ENCODE measurements at regions not wholly inside any gene's neighbourhood (a gene's known extent, or its start where the extent isn't known, plus 50 kb on each side); places are given as distances from the start of the nearest gene placed in this dataset.

DNA sequence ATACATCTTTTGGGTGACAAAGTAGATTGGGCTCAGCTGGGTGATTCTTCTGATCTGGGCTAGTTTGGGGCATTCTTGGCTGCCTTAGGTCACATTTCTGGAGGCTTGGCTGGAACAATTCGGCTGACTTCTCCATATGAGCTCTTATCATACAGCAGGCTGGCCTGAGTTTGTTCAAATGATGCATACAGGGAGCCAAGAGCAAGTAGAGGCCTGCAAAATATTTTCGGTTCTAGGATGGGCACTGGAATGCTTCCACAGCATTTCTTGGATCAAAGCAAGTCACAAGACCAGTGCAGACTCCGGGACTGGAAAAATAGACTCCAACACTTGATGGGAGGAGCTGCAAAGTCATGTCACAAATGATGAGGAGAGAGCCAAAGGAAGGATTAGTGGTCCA is 98.4 kb downstream of the SCG2 start:
- DNase-seq (ENCODE audit: extremely low read depth, low read depth, low spot score), result no peak

DNA sequence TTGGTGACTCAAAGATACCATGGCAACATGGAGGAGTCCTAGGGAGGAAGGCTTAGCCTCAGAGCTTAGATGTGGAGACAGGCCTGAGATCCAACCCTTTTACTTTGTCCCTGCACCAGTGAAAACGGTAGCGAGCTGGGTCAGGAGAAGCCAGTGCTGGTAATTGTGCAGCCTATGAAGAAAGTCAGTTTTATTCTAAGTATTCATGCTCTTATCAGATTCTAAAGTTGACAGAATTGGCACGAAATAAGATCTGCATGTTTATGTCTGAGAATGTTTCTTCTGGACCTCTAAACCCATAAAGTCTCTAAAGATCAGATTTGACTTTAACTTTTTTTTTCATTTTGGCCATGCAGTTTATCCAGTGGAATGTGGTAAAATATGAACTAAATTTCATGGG is 93.8 kb downstream of the SCG2 start:
- DNase-seq (ENCODE audit: extremely low read depth, low read depth, low spot score), result no peak

DNA sequence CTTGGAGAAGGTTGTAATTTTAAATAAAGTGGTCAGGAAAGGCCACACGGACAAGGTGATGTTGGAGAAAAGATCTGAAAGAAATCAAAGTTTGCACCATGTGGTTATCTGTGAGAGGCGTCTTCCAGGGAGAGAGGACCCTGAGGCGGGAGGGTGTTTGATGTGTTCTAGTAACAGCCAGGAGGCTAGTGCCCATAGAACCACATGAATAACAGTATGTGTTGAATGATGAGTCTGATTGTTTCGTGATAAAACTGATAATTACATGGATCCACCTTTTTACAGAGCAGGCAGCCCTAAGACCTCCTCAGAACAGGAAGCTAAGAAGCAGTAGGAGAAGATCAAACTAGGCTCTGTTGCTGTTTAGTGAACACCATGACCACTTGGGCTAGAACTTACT is 91.4 kb downstream of the SCG2 start:
- DNase-seq (ENCODE audit: extremely low read depth, low read depth, low spot score), result no peak

DNA sequence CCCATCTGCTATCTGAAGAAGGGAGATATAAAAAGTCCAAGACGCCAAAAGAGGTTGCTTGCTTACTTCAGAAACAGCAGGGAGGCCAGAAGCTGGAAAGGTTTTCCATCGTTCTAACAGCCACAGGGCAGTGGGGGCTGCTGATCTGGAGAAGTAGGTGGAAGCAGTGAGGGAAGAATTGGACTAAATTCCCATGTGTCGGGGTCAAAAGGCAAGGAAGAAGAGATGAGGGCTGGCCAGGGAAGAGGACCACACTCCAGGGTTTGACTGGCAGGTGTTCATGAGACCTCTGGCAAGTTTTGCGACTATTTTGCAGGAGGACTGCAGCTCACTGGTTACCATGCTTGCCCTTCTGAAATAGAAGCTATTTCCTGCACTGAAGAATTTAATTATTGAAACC is 91.0 kb downstream of the SCG2 start:
- DNase-seq (ENCODE audit: extremely low read depth, low read depth, low spot score), result no peak

DNA sequence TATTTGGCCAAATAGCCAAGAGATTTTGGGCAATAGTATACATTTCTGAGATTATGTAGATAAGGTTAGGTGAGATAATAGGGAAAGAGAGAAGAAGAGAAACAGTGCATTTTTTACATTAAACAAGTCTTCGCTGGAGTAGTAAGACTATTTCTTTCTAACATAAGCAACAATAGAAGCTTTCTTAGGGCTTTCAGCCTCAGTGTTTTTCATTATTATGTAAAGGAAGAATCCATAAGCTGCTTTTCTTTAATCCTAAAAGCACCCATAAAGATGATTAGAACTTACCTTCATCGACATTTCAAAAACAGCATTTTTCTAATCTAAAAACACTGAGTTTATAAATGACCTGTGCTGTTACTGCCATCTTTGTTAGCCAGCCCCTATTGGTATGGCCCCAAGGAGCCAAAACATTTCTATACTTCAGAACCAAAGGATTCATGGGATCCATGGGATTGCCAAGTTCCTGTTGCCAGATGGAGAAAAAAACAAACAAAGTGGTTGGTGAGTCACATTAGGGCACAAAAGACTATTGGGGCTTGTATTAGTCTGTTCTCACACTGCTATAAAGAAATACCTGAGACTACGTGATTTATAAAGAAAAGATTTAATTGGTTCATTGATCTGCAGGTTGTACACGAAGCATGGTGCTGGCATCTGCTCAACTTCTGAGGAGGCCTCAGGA is 88.2 kb downstream of the SCG2 start:
- DNase-seq (ENCODE audit: extremely low read depth, low read depth, low spot score), result no peak

DNA sequence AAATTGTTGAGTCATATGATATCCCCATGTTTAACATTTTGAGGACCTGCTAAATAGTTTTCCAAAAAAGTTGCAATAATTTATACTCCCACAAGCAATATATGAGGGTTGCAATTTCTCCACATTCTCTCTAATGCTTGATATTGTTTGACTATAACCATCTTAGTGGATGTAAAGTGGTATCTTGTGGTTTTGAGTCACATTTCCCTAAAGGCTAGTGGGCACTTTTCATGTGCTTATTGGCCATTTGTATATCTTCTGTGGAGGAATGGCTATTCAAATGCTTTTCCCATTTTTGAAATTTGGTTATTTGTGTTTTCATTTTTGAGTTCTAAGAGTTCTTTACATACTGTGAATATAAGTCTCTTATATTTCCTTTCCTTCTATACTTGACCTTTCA is 82.7 kb downstream of the SCG2 start:
- no peak for DNase-seq (ENCODE audit: extremely low read depth, low read depth, low spot score)

DNA sequence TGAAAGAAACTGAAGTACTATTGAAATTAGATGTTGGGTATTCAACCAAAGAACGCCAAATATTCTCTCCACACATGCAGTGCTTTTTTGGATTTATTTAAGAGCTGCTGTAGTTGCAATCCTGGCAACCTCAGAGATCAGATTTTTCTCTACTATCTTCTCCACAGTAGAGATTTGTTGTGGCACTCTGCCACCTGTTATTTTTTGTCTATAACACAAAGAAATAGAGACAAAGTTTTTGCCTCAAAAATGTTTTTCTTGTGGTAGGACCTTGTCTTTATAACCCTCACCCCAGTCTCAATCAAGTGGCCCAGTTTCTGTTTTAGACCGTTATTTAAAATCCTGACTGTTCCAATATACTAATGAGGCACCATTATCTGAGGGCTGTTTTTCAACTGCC is 79.4 kb downstream of the SCG2 start:
- DNase-seq (ENCODE audit: extremely low read depth, low read depth, low spot score), result no peak

DNA sequence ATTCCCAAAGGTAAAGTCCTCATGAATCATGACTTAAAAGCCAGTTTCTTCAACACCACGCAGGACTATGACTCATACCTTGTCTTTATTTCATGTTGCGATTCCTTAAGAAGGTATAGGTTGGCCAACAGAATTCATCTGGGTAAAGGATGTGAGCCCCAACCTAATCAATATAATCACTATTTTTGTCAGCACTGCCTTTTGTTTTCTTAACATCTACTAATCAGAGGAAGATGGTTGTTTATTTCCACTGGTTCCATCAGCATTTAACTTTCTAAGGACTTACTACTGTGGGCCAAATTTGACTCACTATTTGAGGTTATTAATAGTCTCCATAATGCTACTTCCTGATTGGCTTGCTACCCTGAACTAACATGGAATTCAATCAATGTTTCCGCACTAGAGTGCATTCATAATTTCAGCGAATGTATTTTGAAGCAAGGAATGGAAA is 78.6 kb downstream of the SCG2 start:
- DNase-seq (ENCODE audit: extremely low read depth, low read depth, low spot score), result no peak

DNA sequence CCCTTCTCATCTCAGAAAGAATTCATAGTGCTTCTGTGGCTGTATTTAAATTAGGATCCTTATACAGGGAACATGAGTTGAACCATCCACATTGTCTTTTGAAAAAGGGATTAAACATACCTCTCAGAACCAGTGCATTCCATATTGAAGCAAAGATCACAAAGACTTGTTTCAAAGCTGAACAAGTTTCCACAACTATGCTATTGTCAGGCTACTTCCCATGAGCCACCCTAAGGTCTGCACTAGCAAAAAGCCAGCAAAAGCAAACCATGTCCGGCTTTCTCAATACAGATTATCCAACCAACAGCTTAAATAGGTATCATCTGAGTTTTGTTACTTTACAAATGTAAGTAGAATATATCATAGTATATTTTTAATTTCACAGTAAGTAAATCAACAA is 78.1 kb downstream of the SCG2 start:
- no peak for DNase-seq (ENCODE audit: extremely low read depth, low read depth, low spot score)

DNA sequence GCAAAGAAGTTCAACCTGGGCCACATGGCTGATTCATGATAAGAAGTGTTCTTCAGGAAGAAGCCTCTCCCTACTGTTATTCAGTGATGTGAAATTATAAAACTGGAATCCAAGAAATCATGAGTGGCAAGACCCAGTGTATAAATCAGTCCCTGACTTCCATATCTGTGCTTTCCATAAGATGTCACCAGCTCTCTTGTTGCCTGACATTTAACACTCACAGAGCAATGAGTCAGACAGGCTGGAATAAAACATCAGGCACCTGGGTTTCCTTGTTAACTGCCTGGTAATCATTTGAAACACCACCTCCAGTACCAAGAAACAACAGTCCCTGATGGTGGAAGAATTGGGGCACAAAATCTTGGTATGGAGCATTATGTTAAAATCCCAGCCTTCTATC is 76.1 kb downstream of the SCG2 start:
- DNase-seq (ENCODE audit: extremely low read depth, low read depth, low spot score), result no peak

DNA sequence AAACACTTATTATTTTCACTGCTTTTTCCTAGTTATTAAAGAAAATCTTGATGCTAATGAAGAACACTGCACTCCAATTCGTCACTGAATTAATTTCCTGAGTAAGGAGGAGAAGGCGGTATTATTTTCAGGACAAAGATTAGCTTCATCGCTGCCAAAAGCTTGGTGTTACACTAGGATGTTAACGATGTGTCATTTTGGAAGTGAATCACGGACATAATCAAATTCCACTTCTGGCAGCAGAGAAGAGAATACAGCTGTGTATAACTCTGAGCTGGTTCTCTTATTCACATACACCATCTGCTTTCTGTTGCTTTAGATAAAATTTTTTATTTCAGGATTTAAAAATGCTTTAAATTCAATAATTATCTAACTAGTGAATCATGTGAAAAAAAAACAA is 74.1 kb downstream of the SCG2 start:
- no peak for DNase-seq (ENCODE audit: extremely low read depth, low read depth, low spot score)

DNA sequence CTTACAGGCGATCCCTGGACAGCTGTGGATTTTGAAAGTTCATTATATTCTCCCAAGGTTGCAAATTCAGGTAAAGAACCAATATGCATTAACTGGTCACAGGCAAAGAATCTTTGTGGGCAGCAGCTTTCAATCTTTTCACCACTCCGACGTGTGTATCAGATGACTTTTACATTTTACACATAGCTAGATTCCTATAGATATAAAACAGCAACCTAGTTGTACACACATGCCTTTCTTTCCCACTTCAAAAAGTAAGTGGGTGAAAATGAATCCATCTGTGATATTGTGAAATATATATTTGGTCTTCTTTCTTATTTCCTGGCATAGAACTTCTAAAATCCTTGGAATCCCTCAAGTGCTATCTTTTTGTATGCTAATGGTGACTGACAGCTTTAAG is 72.5 kb downstream of the SCG2 start:
- no peak for DNase-seq (ENCODE audit: extremely low read depth, low read depth, low spot score)

DNA sequence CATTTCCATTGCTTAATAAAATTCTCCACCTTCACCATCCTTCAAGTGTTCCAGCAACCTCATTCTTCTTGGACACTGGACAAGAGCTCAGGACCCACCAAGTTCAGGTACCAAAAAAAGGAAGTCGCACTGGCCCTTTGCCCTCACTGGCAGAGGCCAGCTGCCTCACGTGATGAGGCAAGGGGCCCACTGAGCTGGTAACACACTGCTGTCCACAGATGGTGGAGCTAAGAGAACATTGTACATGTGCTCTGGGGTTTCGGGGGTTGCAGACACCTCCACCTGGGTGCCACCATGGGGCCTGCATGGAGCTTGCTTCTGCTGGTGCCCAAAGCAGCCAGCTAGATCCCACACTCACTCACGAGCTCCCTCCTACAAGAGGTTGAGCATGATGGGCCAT is 71.3 kb downstream of the SCG2 start:
- DNase-seq (ENCODE audit: extremely low read depth, low read depth, low spot score), result no peak

DNA sequence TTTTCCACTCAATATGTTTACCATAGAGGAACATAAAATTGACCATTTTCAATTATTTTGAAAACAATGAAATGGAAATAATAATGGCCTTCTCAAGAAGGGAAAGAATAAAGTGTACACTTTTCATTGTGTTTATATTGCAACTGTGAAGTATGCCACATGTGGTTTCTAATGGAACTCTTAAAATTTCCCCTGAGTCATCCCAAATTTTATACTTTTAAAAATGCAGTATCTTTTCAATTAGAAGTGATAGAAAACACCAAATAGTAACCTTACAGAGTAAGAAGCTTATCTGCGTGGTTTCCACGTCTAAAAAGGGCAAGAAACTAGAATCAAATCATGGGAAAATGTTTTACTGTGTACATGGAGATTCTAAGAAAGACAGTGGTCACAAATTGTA is 70.0 kb downstream of the SCG2 start:
- no peak for DNase-seq (ENCODE audit: extremely low read depth, low read depth, low spot score)

DNA sequence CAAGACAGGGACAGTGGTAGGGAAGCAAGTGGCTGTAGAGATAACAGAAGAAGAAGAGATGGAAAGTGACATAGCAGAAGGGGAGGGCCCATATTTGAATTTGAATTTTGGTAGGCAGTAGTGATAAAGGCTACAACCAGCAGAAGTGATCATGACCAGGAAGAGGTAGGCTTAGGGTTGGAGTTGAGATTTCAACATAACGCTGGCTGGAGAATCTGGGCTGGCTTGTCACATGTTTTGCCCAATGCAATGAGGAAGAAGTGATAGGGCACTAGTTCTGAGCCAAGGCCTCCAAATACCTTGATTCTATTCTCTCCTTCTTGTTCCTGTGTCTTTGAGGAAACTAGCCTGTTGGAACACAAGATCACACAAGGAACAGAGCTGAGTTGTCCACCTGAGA is 69.4 kb downstream of the SCG2 start:
- no peak for DNase-seq (ENCODE audit: extremely low read depth, low read depth, low spot score)

DNA sequence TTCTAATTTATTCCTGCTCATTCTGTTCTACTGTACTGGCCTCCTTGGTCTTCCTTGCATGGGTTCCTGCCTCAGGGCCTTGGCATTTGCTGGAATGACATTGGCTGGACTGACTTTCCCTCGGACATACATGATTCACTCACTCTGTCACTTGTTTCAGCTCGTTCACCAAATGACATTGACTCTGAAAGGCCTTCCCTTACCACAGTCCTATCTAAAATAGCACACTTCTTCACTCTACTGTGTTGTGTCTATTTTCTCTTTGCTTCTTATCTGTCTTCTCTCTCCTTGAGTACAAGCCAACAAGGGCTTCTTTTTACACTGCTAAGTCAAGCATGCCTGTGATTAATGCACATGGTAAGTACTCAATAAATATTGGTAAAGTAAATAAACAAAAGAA is 65.6 kb downstream of the SCG2 start:
- DNase-seq (ENCODE audit: extremely low read depth, low read depth, low spot score), result no peak

DNA sequence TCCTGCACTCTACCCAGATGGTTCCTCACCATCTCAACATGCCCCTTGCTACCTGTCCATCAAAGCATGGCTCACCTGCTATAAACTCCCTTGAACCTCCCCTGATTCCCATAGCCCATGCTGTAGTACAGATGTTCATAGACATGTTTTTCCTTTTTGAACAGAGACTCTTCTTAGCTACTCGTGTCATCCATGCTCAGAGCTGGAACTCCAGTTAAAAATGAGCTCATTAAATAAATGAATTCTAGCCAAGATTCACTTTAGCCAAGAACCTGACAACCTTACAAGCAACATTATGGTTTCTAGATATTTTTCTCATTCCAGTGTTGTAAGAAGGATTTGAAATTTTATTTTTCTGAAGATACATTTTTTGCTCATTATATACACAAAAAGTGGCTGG is 65.0 kb downstream of the SCG2 start:
- DNase-seq (ENCODE audit: extremely low read depth, low read depth, low spot score), result no peak

DNA sequence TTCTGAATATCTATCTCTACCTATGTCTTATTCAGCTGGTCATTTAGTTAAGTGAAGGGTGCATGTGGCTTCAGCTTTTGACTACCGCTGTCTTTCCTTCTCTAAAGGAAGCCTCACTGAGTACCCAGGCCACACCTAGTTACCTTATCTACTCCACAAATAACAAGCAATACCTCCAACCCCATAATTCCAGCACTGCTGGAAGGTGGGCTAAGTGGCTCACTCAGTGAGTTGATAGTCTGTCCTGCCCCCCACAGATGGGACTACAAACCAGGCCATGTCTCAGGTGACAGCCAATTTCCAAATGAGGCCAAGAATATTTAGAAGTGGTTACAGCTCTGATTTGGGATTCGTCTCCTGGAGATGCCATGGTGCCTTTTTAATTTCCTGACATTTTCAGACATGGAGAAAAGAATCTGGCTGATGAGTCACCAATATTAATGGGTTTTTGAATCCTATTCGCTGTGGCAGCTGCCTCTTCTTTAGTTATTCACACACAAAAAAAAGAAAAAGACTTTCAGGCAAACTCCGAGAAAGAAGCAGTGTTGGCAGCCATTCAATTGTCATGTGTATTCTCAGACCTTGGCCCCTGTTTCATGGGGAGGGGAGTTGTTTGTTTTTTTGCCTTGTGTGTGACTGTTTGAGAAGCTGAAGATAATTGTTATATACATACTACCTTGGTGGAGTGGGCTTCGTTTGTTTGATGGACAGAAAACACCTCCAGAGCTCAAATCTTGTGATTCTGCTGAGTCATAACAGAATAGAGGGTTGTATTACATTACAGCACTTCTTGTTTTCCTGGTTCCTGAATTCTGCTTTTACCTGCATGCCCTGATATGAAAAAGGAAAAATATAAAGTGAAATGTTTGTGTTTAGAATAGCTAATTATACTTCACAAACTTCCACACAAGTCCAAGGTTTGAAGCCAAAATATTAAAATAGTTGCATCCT is 64.2 kb downstream of the SCG2 start:
- DNase-seq (ENCODE audit: extremely low read depth, low read depth, low spot score), result no peak

DNA sequence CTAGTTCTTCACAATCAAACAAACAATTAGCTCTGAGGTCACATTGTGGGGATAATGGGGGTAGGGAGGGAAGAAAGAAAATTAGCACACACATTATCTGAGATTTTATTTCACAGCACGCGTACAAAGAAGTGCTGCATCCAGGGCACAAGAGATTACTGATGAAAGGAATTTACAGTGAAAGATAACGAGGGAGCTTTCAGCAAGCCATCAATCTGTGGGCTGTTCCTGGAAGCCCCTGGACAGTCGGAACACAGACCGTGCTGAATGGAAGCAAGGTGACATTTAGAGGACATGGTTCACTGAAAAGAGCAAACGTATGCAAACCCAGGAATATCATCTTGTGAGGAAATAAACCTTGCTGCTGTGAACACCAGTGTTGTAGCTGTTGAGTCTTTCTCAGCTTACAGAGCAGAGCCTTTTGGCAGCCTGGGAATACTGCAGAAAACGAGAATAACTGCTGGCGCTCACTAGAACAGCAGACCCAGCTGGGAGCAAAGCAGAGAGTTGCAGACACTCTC is 63.2 kb downstream of the SCG2 start:
- DNase-seq (ENCODE audit: extremely low read depth, low read depth, low spot score), result no peak

DNA sequence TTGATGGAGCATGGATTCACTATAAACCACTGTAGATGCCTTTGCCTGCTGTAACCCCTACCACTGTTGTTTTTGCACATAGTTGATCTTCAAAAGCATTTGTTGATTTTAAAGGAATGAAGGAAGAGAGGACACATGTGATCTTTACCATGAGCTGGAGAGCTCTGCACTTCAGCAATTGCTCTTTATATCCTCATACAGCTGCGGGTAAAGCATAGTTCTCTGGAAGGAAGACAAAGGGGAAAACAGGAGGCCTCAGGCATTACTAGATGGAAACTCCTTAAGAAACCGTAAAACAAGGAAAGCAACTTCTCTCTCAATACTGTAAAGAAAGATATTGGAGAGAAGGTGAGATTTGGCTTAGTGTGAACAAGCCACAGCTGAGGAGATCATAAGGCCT is 60.6 kb downstream of the SCG2 start:
- no peak for DNase-seq (ENCODE audit: extremely low read depth, low read depth, low spot score)

DNA sequence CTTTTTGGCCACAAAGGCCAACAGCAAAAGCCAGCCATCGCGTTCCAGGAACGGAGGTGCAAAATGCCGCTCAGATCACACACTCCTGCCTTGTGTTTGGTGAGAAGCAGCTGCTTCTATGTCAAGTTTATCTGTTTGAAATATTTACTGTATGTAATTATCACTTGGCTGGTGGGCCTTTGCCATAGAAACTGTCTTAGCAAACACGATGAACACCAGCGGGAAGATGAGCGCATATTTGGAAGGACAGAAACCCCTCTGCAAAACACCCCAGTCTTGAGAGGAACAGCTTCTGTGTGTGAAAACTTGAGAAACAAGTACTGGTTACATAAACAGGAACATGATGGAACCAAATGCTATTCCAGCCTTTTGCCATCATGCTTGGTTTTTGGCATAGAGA is 59.7 kb downstream of the SCG2 start:
- DNase-seq (ENCODE audit: extremely low read depth, low read depth, low spot score), result no peak

DNA sequence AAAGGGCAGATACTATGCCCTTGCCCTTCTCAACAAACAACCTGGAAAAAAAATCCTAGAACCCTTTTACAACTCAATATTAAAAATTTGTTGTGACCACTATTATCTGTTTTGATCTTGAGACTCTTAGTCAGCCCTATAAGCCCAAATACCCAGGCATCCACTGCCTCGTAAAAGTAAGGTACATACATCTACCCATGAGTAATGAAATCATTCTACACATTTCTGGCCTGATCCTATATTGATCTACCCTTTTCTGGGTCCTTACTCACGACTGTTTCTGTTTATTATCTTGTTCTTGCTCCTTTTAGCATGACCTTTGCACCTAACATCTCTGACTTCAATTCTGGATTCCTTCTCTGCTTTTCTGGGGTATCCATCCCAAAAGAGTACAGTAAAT is 56.8 kb downstream of the SCG2 start:
- no peak for DNase-seq (ENCODE audit: extremely low read depth, low read depth, low spot score)
